ENCODE measurements at regions not wholly inside any gene's neighbourhood (a gene's known extent, or its start where the extent isn't known, plus 50 kb on each side); places are given as distances from the start of the nearest gene placed in this dataset.

GRCh38 chr11:111444040-111444439, 65.0 kb upstream of the POU2AF1 start:
- ATAC-seq (ENCODE audit: poor library complexity) (no peak), DNase-seq (no peak)
- intact Hi-C loops (cut with DNase I) = loop anchor here (5.0 kb wide), 1 partner anchor 157 kb away; no protein-coding TSS in a partner anchor

DNA sequence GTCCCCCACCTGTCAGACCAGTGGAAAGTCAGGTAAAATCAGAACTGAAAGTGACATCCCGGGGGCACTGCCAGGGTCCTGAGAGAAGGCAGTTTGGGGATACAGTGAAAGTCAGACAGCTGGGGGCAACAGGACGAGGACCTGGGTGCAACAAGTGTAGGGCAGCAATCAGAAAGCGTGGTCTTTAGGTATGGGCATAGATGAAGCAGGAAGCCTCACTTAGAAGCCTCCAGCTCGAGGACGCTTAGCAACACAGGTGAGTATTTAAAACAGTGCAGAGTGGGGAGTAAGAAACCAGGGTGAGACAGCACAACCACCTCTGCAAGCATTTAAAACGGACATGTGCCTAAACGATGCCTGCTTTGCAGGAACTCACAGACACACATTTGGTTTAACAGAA, 64.6 kb upstream of the POU2AF1 start:
- no peak for DNase-seq
- ATAC-seq (ENCODE audit: poor library complexity) = no peak
- intact Hi-C loops (cut with DNase I) = loop anchor here (5.0 kb wide), 1 partner anchor 156 kb away; no protein-coding TSS in a partner anchor

- DNase-seq (no peak), ATAC-seq (ENCODE audit: poor library complexity) (no peak)
- intact Hi-C loops (cut with DNase I) = loop anchor here (5.0 kb wide), 1 partner anchor 156 kb away; no protein-coding TSS in a partner anchor
Measured at GRCh38 chr11:111443032-111443431, 64.0 kb upstream of the POU2AF1 start.

GRCh38 chr11:111441443-111441842, 62.4 kb upstream of the POU2AF1 start:
- ATAC-seq (ENCODE audit: poor library complexity) = no peak
- DNase-seq = no peak
- intact Hi-C loops (cut with DNase I) = loop anchor here (5.0 kb wide), 1 partner anchor 154 kb away; no protein-coding TSS in a partner anchor

GRCh38 chr11:111440416-111441205, 61.5 kb upstream of the POU2AF1 start:
- ATAC-seq (ENCODE audit: poor library complexity) (no peak), DNase-seq (no peak)
- intact Hi-C loops (cut with DNase I) = loop anchor here (5.0 kb wide), 1 partner anchor 153 kb away; no protein-coding TSS in a partner anchor

DNA sequence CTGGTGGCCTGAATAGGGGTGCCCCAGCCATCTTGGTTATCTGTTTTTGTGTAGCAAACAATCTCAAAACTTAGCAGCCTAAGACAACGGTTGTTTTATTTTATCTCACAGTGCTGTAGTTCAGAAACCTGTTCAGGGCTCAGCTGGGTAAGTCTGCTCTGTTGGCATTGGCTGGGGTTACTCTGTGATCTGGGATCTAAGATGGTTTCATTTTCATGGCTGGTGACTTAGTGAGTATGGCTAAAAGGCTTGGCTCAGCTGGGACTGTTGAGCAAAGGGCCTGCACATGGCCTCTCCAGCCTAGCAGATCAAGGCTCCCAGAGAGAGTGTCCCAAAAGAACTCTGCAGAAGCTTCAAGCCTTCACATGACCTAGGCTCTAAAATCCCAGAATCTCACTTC, 60.8 kb upstream of the POU2AF1 start:
- DNase-seq (no peak), ATAC-seq (ENCODE audit: poor library complexity) (no peak)
- intact Hi-C loops (cut with DNase I) = loop anchor here (5.0 kb wide), 1 partner anchor 153 kb away; no protein-coding TSS in a partner anchor

GRCh38 chr11:111438846-111439520, 59.9 kb upstream of the POU2AF1 start:
- ATAC-seq (ENCODE audit: poor library complexity) (no peak), DNase-seq (no peak)
- intact Hi-C loops (cut with DNase I) = no loop called here

DNA sequence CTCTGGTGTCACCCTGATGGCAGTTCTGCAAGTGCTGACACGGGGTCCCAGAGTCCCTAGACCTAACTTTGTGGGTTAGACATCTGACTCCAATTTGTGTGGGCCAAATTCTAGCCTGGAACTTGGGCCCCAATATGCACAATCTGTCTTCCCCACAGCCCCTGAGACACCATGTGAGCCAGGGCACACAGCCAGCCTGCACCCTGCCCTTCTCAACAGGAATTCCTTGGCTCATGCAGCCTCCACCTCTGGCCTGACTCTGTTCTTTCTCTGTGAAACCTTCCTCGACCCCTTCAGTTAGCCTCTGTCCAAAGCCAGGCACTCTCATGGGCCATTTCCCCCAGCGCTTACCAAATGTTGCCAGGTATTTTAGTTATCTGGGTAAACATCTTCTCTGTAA, 59.1 kb upstream of the POU2AF1 start:
- no peak for DNase-seq
- intact Hi-C loops (cut with DNase I) = no loop called here
- ATAC-seq (ENCODE audit: poor library complexity) = peak; percentile 10

DNA sequence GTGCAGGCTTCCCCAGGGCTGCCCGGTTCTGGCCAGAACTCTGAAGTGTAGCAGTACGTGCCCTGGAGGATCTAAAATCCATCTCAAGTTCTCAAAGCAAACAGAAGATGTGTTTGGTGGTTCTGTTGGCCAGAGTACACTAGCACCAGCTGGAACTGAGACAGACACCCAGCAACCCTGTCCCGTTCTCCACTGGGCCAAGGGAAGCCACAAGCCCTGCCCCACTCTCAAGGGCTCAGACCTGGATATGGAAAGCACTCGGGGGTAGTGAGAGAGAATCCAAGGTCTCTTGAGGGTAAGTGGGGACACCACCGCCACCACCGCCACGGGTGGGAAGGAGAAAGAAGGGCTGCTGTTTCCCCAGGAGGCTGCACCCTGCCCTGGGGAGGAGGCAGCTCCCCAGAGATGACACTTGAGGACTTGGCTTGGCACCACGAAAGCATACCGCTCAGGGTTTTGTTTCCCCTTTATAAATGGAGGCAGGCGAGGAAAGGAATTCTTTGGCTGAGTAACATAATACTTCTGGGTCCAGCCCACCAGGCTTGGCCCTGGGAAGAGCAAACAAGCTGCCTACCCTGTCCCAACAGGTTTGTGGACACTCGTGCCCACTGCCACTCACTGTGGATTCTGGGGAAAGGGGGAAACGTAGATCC, 56.1 kb upstream of the POU2AF1 start:
- intact Hi-C loops (cut with DNase I) = no loop called here
- DNase-seq (no peak), ATAC-seq (ENCODE audit: poor library complexity) (no peak)

- intact Hi-C loops (cut with DNase I) = no loop called here
- ATAC-seq (ENCODE audit: poor library complexity) = peak; percentile 58
- no peak for DNase-seq
Measured at GRCh38 chr11:111429066-111429506, 50.0 kb upstream of the POU2AF1 start.

Measured in Right ventricle myocardium superior (tissue), 1 donor.